GM20000 (cell line): ENCODE measurements at regions not wholly inside any gene's neighbourhood (a gene's known extent, or its start where the extent isn't known, plus 50 kb on each side); places are given as distances from the start of the nearest gene placed in this dataset.

Experiments
- DNase-seq: peaks from one replicate; pipeline ENCODE4 v3.0.0; 2012; ENCODE audit warnings: low spot score
- CTCF ChIP-seq: IDR thresholded peaks from 2 replicates; pipeline ENCODE4 v1.5.1; 2012; ENCODE audit warnings: mild to moderate bottlenecking, control low read depth; ENCODE audit errors: extremely low read depth, missing control alignments

DNA sequence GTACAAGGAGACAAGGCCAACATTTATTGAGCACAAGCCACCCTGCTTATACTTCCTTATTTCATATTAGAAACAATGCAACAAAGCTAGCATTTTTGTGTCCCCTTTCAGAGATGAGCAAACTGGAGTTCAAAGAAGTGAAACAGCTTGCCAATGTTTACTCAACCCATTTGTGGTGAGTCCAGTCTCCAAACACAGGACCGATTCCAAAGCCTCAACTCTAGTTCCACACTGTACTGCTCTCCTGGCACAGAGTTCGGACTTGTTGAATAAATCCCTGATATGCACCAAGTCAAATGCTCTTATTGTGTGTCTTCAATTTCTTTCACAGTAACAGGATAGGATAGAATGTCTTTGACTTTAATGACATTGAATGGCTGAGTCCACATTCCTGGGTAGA is 604.8 kb upstream of the BRINP1 start:
- TF ChIP-seq CTCF: no peak
- DNase-seq: no peak

GRCh38 chr9:119968836-119969707 is 599.8 kb upstream of the BRINP1 start:
- peak; percentile 92 for TF ChIP-seq CTCF
- peak; percentile 71 for DNase-seq

DNA sequence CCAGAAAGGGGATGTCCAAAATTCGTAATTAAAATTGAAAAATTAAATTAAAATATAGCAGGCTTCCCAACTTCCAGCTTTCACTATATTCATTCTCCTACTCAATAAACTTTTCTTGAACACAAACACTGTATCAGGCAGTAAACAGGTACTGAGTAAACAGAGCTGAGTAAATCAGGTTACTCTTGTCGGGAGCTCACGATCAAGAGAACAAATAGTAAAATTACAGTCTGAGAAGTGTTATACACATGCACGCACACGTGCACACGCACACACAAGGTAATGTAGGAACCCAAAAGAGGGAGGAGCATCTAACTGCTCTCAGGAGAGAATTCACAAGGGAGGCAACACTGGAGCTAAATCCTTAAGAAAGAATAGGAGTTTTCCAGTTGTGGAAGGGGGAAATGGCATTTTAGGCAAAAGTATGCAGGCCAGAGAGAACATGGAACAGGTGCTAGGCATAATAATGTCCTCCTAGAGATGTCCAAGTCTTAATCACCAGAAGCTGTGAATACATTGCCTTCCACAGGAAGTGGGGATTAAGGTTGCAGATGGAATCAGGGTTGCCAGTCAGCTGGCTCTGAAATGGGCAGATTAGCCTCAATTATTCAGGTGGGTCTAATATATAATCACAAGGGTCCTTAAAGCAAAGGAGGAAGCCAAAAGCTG is 598.8 kb upstream of the BRINP1 start:
- no peak for DNase-seq
- no peak for TF ChIP-seq CTCF

DNA sequence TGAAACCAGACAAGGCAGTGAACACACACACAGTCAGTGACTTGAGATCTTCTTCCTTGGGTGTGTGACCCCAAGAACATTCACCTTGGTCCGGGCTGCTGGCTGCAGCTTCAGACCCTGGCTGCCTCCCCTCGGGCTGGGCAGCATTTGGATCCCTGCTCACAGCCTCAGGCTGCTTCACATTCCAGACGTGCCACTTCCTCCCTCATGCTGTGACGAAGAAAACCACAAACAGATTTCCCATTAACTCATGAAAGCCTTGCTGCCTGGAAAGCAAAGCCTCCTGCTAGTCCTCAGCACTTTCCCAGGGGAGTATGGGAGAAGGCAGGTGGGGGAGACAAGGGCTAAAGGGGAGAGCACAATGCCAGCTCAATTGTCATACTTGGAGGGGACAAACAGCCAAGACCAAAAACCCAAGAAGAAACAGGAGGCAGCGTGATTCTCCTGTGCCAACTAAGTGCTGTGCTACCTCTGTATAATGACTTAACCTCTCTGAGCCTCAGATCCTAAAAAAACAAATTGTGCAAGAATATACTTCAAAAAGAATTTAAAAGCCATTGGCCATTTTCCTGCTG is 594.6 kb upstream of the BRINP1 start:
- DNase-seq: no peak
- no peak for TF ChIP-seq CTCF

GRCh38 chr9:119963258-119963797 is 594.1 kb upstream of the BRINP1 start:
- no peak for DNase-seq
- no peak for TF ChIP-seq CTCF

- peak; percentile 56 for TF ChIP-seq CTCF
These were observed 592.7 kb upstream of the BRINP1 start for GRCh38 chr9:119961774-119962424.

More at GRCh38 chr9:119961774-119962424, 592.7 kb upstream of the BRINP1 start:
- peak; percentile 31 for DNase-seq
